GM13977 (cell line): ENCODE measurements at regions not wholly inside any gene's neighbourhood (a gene's known extent, or its start where the extent isn't known, plus 50 kb on each side); places are given as distances from the start of the nearest gene placed in this dataset.
"Not testable (repeated sequence)": the region's sequence is repeated elsewhere in the genome, so short reads cannot be mapped to it uniquely, and the experiment has no call there.

Experiments
- DNase-seq: peaks from one replicate; pipeline ENCODE4 v3.0.0; 2012; ENCODE audit warnings: low spot score
- in situ Hi-C: fragments of 300-500 bp; cut with MboI; formaldehyde crosslinking; loops from one replicate; pipeline ENCODE4 v1.12.0; 2022; ENCODE audit warnings: low sequenced_read_pairs, low pct_unique_long_range_greater_than_20kb, mixed read lengths, inconsistent platforms; ENCODE audit not compliant: unreplicated experiment
- TF ChIP-seq, protein P1 (sequence below): IDR thresholded peaks from 2 replicates; pipeline ENCODE4 v1.5.1; 2012; ENCODE audit warnings: mild to moderate bottlenecking, control low read depth; ENCODE audit not compliant: insufficient read depth; ENCODE audit errors: extremely low read depth, missing control alignments

GRCh38 chr2:65896446-65896845 is 464.0 kb upstream of the SPRED2 start:
- no peak for DNase-seq
- in situ Hi-C loops = no loop called here
- TF ChIP-seq, protein P1, sequence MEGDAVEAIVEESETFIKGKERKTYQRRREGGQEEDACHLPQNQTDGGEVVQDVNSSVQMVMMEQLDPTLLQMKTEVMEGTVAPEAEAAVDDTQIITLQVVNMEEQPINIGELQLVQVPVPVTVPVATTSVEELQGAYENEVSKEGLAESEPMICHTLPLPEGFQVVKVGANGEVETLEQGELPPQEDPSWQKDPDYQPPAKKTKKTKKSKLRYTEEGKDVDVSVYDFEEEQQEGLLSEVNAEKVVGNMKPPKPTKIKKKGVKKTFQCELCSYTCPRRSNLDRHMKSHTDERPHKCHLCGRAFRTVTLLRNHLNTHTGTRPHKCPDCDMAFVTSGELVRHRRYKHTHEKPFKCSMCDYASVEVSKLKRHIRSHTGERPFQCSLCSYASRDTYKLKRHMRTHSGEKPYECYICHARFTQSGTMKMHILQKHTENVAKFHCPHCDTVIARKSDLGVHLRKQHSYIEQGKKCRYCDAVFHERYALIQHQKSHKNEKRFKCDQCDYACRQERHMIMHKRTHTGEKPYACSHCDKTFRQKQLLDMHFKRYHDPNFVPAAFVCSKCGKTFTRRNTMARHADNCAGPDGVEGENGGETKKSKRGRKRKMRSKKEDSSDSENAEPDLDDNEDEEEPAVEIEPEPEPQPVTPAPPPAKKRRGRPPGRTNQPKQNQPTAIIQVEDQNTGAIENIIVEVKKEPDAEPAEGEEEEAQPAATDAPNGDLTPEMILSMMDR = no peak

DNA sequence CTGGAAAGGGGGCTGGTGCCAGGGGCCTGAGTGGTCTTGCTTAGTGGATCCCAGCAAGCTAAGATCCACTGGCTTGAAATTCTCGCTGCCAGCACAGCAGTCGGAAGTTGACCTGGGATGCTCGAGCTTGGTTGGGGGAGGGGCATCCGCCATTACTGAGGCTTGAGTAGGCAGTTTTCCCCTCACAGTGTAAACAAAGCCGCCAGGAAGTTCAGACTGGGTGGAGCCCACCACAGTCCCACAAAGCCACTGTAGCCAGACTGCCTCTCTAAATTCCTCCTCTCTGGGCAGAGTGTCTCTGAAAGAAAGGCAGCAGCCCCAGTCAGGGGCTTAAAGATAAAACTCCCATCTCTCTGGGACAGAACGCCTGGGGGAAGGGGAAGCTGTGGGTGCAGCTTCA is 457.7 kb upstream of the SPRED2 start:
- DNase-seq, in situ Hi-C loops: not testable (repeated sequence)

- TF ChIP-seq, protein P1 = no peak
- DNase-seq = no peak
- in situ Hi-C loops = no loop called here
These were observed 452.9 kb upstream of the SPRED2 start for GRCh38 chr2:65885266-65885665.

GRCh38 chr2:65881592-65881991 is 449.2 kb upstream of the SPRED2 start:
- DNase-seq = no peak
- in situ Hi-C loops = no loop called here
- TF ChIP-seq, protein P1 = no peak

DNA sequence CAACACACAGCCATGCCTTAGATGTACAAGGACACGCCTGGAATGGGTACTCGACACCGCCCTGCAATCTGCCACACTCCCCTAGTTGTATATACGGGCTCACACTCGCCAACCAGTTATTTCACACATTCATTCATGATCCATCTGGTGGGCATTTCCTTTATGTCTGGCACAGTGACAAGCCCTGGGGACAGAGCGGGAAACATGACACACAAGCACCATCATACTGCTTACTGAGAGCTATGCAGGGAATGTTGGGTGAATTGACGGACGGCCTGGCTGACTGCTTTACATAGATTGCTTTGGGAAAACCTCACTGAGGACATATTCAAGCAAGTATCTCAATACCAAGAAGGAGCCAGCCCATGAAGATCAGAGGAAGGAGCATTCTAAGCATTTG is 448.0 kb upstream of the SPRED2 start:
- in situ Hi-C loops = no loop called here
- no peak for DNase-seq
- TF ChIP-seq, protein P1 = no peak

DNA sequence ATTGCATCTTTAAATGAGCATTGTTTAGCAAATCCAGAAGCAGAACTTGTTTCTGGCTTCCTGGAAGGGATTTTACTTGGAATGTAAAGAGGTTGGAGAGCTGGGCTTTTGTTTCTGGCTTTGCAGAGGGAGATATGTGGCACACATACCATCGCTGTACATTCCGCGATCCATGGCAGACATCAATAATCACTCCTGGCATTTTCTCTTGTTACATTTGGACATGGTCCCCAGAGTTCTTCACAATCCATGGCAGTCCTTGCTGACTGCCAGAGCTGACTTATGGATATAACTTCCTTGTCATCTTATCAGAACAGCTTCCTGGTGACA is 445.6 kb upstream of the SPRED2 start:
- in situ Hi-C loops = no loop called here
- TF ChIP-seq, protein P1 = no peak
- no peak for DNase-seq

GRCh38 chr2:65877331-65878010 is 445.1 kb upstream of the SPRED2 start:
- in situ Hi-C loops = no loop called here
- DNase-seq = no peak
- TF ChIP-seq, protein P1 = no peak
